GM18499 (cell line): ENCODE measurements at regions not wholly inside any gene's neighbourhood (a gene's known extent, or its start where the extent isn't known, plus 50 kb on each side); places are given as distances from the start of the nearest gene placed in this dataset.

ENCODE experiments used
- ATAC-seq: cut with Tn5 transposase; IDR thresholded peaks from one replicate; pipeline ENCODE4 v1.9.1; 2021; ENCODE audit warnings: moderate number of reproducible peaks; ENCODE audit not compliant: insufficient read depth, unreplicated experiment

- ATAC-seq = no peak
Observed at GRCh38 chr4:64503945-64504675, 94.9 kb upstream of the TECRL start.

- no peak for ATAC-seq
Observed at GRCh38 chr4:64503416-64503815, 94.2 kb upstream of the TECRL start.

GRCh38 chr4:64497491-64497890 is 88.2 kb upstream of the TECRL start:
- ATAC-seq = no peak

- ATAC-seq = no peak
Observed at GRCh38 chr4:64495946-64496345, 86.7 kb upstream of the TECRL start.

GRCh38 chr4:64489628-64490027 is 80.4 kb upstream of the TECRL start:
- no peak for ATAC-seq

- no peak for ATAC-seq
Observed at GRCh38 chr4:64479338-64479737, 70.1 kb upstream of the TECRL start.

DNA sequence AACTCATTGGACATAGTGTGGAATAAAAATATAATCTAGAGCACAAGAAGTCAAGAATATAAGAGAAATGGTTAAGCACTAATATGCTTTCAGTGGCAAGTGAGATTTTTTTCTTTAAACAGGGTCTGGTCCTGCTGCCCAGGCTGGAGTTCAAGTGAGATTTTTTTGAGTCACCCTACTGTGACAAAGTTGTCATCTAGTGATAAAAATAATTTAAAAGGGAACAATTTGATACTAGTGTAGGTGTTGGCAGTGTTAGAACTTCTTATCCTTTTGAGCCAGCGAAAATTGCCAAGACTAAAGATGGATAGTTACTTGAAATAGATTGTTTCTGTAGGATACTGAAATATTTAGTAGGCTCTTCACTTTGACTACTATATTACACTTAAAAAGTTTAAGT is 67.9 kb upstream of the TECRL start:
- ATAC-seq = no peak

- no peak for ATAC-seq
Observed at GRCh38 chr4:64465263-64465662, 56.0 kb upstream of the TECRL start.

DNA sequence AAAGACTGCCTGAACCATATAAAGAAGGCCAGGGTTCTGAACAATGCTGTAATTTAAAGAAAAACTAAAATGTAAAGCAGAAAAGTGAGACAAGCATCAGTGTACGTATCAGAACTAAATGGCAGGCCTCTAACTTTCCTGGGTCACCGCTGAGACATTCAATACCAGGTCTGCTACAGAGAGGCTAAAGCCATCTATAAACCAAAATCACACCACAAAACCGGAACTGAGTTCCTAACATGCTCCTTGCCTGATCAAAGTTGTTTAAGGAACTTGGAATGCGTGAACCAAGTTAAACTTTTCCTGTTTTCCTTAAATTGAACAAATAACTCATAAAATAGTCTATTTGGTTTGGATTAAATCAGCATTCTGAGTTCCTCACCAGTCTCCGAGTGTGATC is 55.3 kb upstream of the TECRL start:
- no peak for ATAC-seq
